Cardiac septum (tissue), 1 donor: ENCODE measurements at regions not wholly inside any gene's neighbourhood (a gene's known extent, or its start where the extent isn't known, plus 50 kb on each side); places are given as distances from the start of the nearest gene placed in this dataset.
"Not testable (repeated sequence)": the region's sequence is repeated elsewhere in the genome, so short reads cannot be mapped to it uniquely, and the experiment has no call there.

ENCODE experiments used
- DNase-seq: peaks from one replicate; pipeline ENCODE4 v3.0.0-alpha.2; 2020; ENCODE audit warnings: low spot score
- intact Hi-C: fragments of 100-400 bp; cut with DNase I; formaldehyde crosslinking; loops from one replicate; pipeline ENCODE4 v1.14.0; 2022
- donor health status: DM: no; HTN: no; CAD: no.

- DNase-seq = no peak
- intact Hi-C loops = no loop called here
Observed at GRCh38 chr3:79979990-79980389, 212.2 kb upstream of the ROBO1 start.

DNA sequence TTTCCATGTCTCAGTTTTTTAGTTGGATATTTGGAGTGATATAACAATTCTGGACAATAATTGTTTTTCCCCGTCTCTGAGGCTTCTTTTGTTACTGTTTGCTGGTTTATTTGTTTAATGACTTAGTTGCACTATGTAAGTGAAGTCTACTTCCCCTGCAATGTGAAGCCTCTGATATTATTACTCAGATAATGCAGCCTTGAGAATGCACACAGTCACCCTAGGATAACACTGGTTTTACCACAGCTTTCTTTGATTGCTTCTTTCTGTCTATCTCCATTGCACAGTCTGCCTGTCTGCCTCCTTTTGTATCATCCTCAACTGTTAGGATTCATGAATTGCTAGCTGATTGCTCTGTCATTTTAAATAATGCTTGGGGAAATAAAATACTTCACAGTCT lies 208.7 kb upstream of the ROBO1 start:
- no peak for DNase-seq
- intact Hi-C loops = no loop called here

- no peak for DNase-seq
- intact Hi-C loops = no loop called here
Observed at GRCh38 chr3:79973917-79974595, 206.3 kb upstream of the ROBO1 start.

GRCh38 chr3:79973482-79973881 lies 205.7 kb upstream of the ROBO1 start:
- intact Hi-C loops = no loop called here
- no peak for DNase-seq

- no peak for DNase-seq
- intact Hi-C loops = no loop called here
Observed at GRCh38 chr3:79968418-79968817, 200.6 kb upstream of the ROBO1 start.

DNA sequence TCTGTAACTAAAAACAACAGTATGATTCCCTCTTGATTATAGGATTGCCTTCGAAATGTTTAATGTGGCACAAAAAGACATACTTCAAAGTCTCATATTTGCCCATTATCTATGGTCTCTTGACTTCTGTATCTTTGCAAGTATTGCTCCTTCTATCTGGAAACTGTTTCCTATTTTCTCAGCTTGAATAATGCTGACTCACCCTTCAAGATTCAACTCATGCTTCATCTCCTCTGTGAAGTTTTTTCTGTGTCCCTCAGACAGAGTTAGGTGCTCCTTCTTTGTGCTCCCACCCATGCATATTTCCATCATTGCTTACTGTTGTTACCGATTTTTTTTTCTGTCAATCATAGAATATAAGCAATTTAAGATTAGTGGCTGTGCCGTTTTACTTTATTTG lies 192.8 kb upstream of the ROBO1 start:
- intact Hi-C loops = no loop called here

DNA sequence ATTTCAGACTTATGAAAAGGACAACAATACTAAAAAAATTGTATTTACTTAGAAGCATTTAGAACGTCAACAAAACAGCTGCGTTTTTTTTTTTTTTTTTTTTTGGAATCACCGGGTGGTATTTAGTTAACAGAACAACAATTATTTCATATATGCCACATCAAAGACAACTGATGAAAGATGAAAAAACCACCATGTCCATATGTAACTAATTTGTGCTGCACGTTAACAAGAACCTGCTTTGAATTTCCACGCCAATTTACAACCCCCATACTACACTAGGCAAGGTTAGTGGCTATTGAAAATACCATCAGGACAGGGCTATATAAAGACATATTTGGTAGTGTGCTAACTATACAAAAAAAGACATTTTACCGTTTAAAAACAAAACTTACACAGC lies 189.3 kb upstream of the ROBO1 start:
- intact Hi-C loops = no loop called here
- DNase-seq = no peak

More for the DNA sequence above, 192.8 kb upstream of the ROBO1 start:
- no peak for DNase-seq

DNA sequence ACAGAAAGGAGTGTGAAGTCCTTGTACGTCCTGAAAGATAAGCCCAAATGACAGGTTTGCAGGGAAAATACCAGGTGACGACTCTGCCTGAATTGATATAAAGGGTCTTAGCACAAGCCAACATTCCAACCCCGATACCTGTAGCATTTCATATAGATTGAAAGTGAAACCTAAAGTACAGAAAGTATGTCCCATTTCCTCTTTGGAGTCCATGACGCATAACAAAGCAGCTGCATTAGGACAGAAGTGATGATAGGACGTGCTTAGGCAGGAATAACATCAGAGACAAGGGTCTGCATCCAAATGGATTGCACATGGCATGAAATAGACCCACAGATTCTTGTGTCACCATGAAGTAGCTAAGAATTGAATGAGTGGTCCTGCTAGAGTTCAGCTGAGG lies 187.0 kb upstream of the ROBO1 start:
- DNase-seq = no peak
- intact Hi-C loops = no loop called here

- no peak for DNase-seq
- intact Hi-C loops = no loop called here
Observed at GRCh38 chr3:79953591-79954101, 185.8 kb upstream of the ROBO1 start.

- not testable (repeated sequence) for DNase-seq
Observed at GRCh38 chr3:79951426-79951825, 183.6 kb upstream of the ROBO1 start.

GRCh38 chr3:79947957-79948356 lies 180.2 kb upstream of the ROBO1 start:
- DNase-seq = no peak
- intact Hi-C loops = no loop called here

More at GRCh38 chr3:79951426-79951825, 183.6 kb upstream of the ROBO1 start:
- intact Hi-C loops = not testable (repeated sequence)

DNA sequence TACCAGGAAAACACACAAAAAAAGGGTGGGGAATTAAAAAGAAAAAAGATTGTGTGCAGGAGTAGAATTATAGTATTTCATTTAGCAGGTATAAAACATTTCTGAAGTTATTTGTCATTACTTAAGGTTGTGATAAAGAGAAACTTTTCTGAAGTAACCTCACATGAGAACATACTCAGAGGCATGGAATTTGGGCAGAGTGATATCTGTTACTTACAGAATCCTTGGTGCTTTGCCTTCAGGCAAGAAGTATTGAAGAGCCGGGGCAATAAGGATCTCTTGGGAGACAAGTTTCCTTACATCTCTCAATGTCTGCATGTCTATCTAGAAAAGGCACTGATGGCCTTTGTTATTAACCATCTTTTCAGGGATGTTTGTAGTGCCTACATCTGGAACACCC lies 179.7 kb upstream of the ROBO1 start:
- DNase-seq = no peak
- intact Hi-C loops = no loop called here

GRCh38 chr3:79937567-79937966 lies 169.8 kb upstream of the ROBO1 start:
- no peak for DNase-seq
- intact Hi-C loops = no loop called here

- intact Hi-C loops = no loop called here
- no peak for DNase-seq
Observed at GRCh38 chr3:79930196-79930595, 162.4 kb upstream of the ROBO1 start.

- DNase-seq = no peak
- intact Hi-C loops = no loop called here
Observed at GRCh38 chr3:79928687-79929408, 161.1 kb upstream of the ROBO1 start.

GRCh38 chr3:79926522-79926921 lies 158.7 kb upstream of the ROBO1 start:
- intact Hi-C loops = no loop called here

DNA sequence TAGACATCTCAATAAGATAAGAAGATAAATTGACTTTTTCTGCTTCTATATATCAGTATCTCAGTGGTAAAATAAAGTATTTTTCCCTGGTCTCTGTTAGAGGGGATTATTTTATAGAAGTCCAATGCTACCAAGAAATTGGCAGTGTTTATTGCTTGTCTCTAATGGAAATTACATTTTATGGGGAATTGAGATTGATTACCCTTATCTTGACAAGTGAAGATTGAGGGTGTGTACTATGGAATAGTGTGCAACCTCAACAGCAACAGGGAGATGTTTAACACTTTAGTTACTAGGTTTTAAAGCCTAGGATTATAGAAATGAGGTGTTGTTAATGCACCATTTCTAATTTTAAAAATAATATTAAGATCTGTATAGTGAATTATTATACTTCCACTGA lies 154.8 kb upstream of the ROBO1 start:
- no peak for DNase-seq
- intact Hi-C loops = no loop called here

More at GRCh38 chr3:79926522-79926921, 158.7 kb upstream of the ROBO1 start:
- no peak for DNase-seq

GRCh38 chr3:79917561-79917960 lies 149.8 kb upstream of the ROBO1 start:
- intact Hi-C loops = no loop called here
- no peak for DNase-seq

DNA sequence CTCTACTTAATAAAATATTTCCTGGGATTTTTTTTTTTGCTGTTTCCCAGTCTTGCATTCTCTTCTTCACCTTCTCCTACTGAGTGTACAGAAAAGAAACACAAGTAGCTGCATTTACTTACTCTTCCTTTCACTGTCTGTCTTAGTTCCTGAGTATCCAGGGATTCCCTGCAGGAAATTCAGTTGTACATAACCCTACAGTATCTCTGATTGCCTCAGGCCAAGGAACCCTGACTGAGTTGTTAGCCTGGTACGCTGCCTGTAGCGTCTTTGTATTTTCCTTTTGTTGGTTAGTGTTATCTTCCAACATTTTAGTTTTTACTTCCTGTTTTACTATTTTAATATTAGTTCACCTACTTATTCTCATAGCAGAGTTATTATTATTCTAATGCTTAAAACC lies 142.5 kb upstream of the ROBO1 start:
- intact Hi-C loops = no loop called here
- DNase-seq = no peak

DNA sequence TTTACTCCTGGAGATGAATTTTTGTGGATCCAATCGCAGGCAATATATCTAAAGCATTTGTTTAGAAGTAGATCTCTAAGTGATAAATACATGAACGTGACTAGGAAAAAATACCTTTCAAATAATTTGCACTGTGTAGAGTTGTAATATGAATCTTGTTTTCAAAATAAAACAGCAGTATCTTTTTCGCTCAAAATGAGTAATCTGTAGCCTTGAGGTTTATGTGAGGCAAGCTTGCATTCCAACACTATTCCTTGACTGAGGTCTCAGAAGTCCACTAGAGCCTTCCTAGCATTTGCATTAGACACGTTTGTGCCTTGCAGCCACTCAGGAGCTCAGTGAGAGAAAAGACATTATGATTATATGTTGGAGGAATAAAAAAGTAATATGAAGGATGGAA lies 138.3 kb upstream of the ROBO1 start:
- intact Hi-C loops = no loop called here
- DNase-seq = no peak

GRCh38 chr3:79902151-79902550 lies 134.4 kb upstream of the ROBO1 start:
- DNase-seq = no peak

More at GRCh38 chr3:79902151-79902550, 134.4 kb upstream of the ROBO1 start:
- intact Hi-C loops = no loop called here
